ENCODE measurements at regions not wholly inside any gene's neighbourhood (a gene's known extent, or its start where the extent isn't known, plus 50 kb on each side); places are given as distances from the start of the nearest gene placed in this dataset.

- no peak for TF ChIP-seq POLR2A (IDR thresholded peaks at IDR 0.05; ENCODE audit: low read depth, low read length)
- no peak for TF ChIP-seq POLR2AphosphoS5 (IDR thresholded peaks at IDR 0.05; ENCODE audit: insufficient read depth, low read depth, low read length)
- TF ChIP-seq CTCF (IDR thresholded peaks at IDR 0.05; ENCODE audit: extremely low read depth in 1 of 2, insufficient read depth in 1 of 2, low read depth in 1 of 2, low read length in 2 of 2): no peak
- TF ChIP-seq EZH2 (IDR thresholded peaks at IDR 0.05; ENCODE audit: borderline replicate concordance, low read depth, low read length, severe bottlenecking): no peak
- TF ChIP-seq MYC (IDR thresholded peaks at IDR 0.05; ENCODE audit: low read depth, low read length): no peak
- TF ChIP-seq MAX (IDR thresholded peaks at IDR 0.05; ENCODE audit: insufficient read depth, insufficient read length): no peak
- no peak for TF ChIP-seq FOS (IDR thresholded peaks at IDR 0.05; ENCODE audit: borderline replicate concordance, insufficient read depth, low read length)
These were observed 1047.6 kb downstream of the TLE4 start for GRCh38 chr9:80619356-80619755.
